Neural progenitor cell (in vitro differentiated cells): ENCODE measurements at regions not wholly inside any gene's neighbourhood (a gene's known extent, or its start where the extent isn't known, plus 50 kb on each side); places are given as distances from the start of the nearest gene placed in this dataset.

Source experiments
- EZH2 ChIP-seq: fragments of 200-600 bp; sonication (generic); IDR thresholded peaks from 2 replicates; pipeline ENCODE4 v1.6.1; 2017; ENCODE audit warnings: antibody characterized with exemption, mild to moderate bottlenecking, moderate library complexity
- TF ChIP-seq, protein P1 (sequence below): fragments of 200-600 bp; sonication (generic); IDR thresholded peaks from 2 replicates; pipeline ENCODE4 v1.5.1; 2017; ENCODE audit warnings: antibody characterized with exemption, mild to moderate bottlenecking

DNA sequence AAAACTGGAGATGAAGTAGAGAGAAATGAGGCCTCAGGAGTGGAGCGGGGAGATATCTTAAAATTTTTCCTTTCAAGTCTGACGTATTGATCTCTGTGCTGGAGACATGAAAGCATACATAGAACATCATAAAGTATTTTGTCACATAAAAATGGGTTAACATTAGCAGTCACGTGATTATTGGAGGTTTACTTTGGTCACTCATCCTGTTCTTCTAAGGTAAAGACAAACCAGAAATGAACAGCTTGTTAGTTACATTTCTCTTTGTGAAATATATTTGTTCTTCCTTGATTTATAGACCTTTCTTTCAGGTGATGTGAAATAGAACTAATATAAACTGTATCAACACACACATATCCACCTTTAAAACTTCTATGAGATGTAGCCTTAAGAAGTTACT is 324.1 kb downstream of the SQOR start:
- TF ChIP-seq, protein P1, sequence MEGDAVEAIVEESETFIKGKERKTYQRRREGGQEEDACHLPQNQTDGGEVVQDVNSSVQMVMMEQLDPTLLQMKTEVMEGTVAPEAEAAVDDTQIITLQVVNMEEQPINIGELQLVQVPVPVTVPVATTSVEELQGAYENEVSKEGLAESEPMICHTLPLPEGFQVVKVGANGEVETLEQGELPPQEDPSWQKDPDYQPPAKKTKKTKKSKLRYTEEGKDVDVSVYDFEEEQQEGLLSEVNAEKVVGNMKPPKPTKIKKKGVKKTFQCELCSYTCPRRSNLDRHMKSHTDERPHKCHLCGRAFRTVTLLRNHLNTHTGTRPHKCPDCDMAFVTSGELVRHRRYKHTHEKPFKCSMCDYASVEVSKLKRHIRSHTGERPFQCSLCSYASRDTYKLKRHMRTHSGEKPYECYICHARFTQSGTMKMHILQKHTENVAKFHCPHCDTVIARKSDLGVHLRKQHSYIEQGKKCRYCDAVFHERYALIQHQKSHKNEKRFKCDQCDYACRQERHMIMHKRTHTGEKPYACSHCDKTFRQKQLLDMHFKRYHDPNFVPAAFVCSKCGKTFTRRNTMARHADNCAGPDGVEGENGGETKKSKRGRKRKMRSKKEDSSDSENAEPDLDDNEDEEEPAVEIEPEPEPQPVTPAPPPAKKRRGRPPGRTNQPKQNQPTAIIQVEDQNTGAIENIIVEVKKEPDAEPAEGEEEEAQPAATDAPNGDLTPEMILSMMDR: no peak
- TF ChIP-seq EZH2: no peak
